ENCODE measurements at regions not wholly inside any gene's neighbourhood (a gene's known extent, or its start where the extent isn't known, plus 50 kb on each side); places are given as distances from the start of the nearest gene placed in this dataset.

GRCh38 chr21:16968436-16968835 lies 544.4 kb upstream of the CXADR start:
- H3K36me3 ChIP-seq (ENCODE audit: control insufficient read depth in 2 of 2, insufficient read depth in 2 of 2, low read length in 2 of 2) = no peaks in the 10 kb centered on the region
- H3K4me3 ChIP-seq (ENCODE audit: low read length in 2 of 2) = no peak overlapping the region
- no peak overlapping the region for H3K9ac ChIP-seq (ENCODE audit: low read length in 2 of 2)
- H3K27ac ChIP-seq (ENCODE audit: low read length) = no peak overlapping the region
- no peaks in the 10 kb centered on the region for H3K9me3 ChIP-seq (ENCODE audit: control insufficient read depth in 2 of 2, low read length in 2 of 2)
- no peaks in the 10 kb centered on the region for H3K27me3 ChIP-seq (ENCODE audit: control insufficient read depth in 1 of 2, insufficient read depth in 2 of 2, low read length in 2 of 2)
- H3K4me1 ChIP-seq (ENCODE audit: control insufficient read depth, insufficient read depth, low read length) = no peaks in the 10 kb centered on the region

GRCh38 chr21:16969636-16970035 lies 543.2 kb upstream of the CXADR start:
- no peak overlapping the region for H3K9ac ChIP-seq (ENCODE audit: low read length in 2 of 2)
- H3K4me3 ChIP-seq (ENCODE audit: low read length in 2 of 2) = no peak overlapping the region
- no peaks in the 10 kb centered on the region for H3K36me3 ChIP-seq (ENCODE audit: control insufficient read depth in 2 of 2, insufficient read depth in 2 of 2, low read length in 2 of 2)
- no peaks in the 10 kb centered on the region for H3K9me3 ChIP-seq (ENCODE audit: control insufficient read depth in 2 of 2, low read length in 2 of 2)
- H3K27me3 ChIP-seq (ENCODE audit: control insufficient read depth in 1 of 2, insufficient read depth in 2 of 2, low read length in 2 of 2) = no peaks in the 10 kb centered on the region
- no peaks in the 10 kb centered on the region for H3K4me1 ChIP-seq (ENCODE audit: control insufficient read depth, insufficient read depth, low read length)
- no peak overlapping the region for H3K27ac ChIP-seq (ENCODE audit: low read length)

GRCh38 chr21:16974060-16974459 lies 538.8 kb upstream of the CXADR start:
- Histone ChIP-seq H3K4me3 (ENCODE audit: low read length in 2 of 2) (no peak overlapping the region), H3K9ac (ENCODE audit: low read length in 2 of 2) (no peak overlapping the region), H3K27ac (ENCODE audit: low read length) (no peak overlapping the region), H3K9me3 (ENCODE audit: control insufficient read depth in 2 of 2, low read length in 2 of 2) (no peaks in the 10 kb centered on the region), H3K4me1 (ENCODE audit: control insufficient read depth, insufficient read depth, low read length) (no peaks in the 10 kb centered on the region), H3K27me3 (ENCODE audit: control insufficient read depth in 1 of 2, insufficient read depth in 2 of 2, low read length in 2 of 2) (no peaks in the 10 kb centered on the region), H3K36me3 (ENCODE audit: control insufficient read depth in 2 of 2, insufficient read depth in 2 of 2, low read length in 2 of 2) (no peaks in the 10 kb centered on the region)

- Histone ChIP-seq H3K27me3 (ENCODE audit: control insufficient read depth in 1 of 2, insufficient read depth in 2 of 2, low read length in 2 of 2) (no peaks in the 10 kb centered on the region), H3K9me3 (ENCODE audit: control insufficient read depth in 2 of 2, low read length in 2 of 2) (no peaks in the 10 kb centered on the region), H3K4me1 (ENCODE audit: control insufficient read depth, insufficient read depth, low read length) (no peaks in the 10 kb centered on the region), H3K9ac (ENCODE audit: low read length in 2 of 2) (no peak overlapping the region), H3K4me3 (ENCODE audit: low read length in 2 of 2) (no peak overlapping the region), H3K36me3 (ENCODE audit: control insufficient read depth in 2 of 2, insufficient read depth in 2 of 2, low read length in 2 of 2) (no peaks in the 10 kb centered on the region), H3K27ac (ENCODE audit: low read length) (no peak overlapping the region)
Measured at GRCh38 chr21:16976193-16976592, 536.6 kb upstream of the CXADR start.

- no peaks in the 10 kb centered on the region for H3K36me3 ChIP-seq (ENCODE audit: control insufficient read depth in 2 of 2, insufficient read depth in 2 of 2, low read length in 2 of 2)
- H3K27ac ChIP-seq (ENCODE audit: low read length) = no peak overlapping the region
- no peaks in the 10 kb centered on the region for H3K4me1 ChIP-seq (ENCODE audit: control insufficient read depth, insufficient read depth, low read length)
Measured at GRCh38 chr21:16978309-16978895, 534.4 kb upstream of the CXADR start.

GRCh38 chr21:16979574-16979973 lies 533.3 kb upstream of the CXADR start:
- no peak overlapping the region for H3K27ac ChIP-seq (ENCODE audit: low read length)
- H3K4me3 ChIP-seq (ENCODE audit: low read length in 2 of 2) = no peak overlapping the region
- H3K9ac ChIP-seq (ENCODE audit: low read length in 2 of 2) = no peak overlapping the region
- no peaks in the 10 kb centered on the region for H3K9me3 ChIP-seq (ENCODE audit: control insufficient read depth in 2 of 2, low read length in 2 of 2)
- H3K4me1 ChIP-seq (ENCODE audit: control insufficient read depth, insufficient read depth, low read length) = no peaks in the 10 kb centered on the region
- no peaks in the 10 kb centered on the region for H3K36me3 ChIP-seq (ENCODE audit: control insufficient read depth in 2 of 2, insufficient read depth in 2 of 2, low read length in 2 of 2)
- H3K27me3 ChIP-seq (ENCODE audit: control insufficient read depth in 1 of 2, insufficient read depth in 2 of 2, low read length in 2 of 2) = no peaks in the 10 kb centered on the region

More at GRCh38 chr21:16978309-16978895, 534.4 kb upstream of the CXADR start:
- no peaks in the 10 kb centered on the region for H3K27me3 ChIP-seq (ENCODE audit: control insufficient read depth in 1 of 2, insufficient read depth in 2 of 2, low read length in 2 of 2)
- H3K4me3 ChIP-seq (ENCODE audit: low read length in 2 of 2) = no peak overlapping the region
- H3K9ac ChIP-seq (ENCODE audit: low read length in 2 of 2) = no peak overlapping the region
- H3K9me3 ChIP-seq (ENCODE audit: control insufficient read depth in 2 of 2, low read length in 2 of 2) = no peaks in the 10 kb centered on the region

GRCh38 chr21:16983420-16983819 lies 529.4 kb upstream of the CXADR start:
- Histone ChIP-seq H3K4me1 (ENCODE audit: control insufficient read depth, insufficient read depth, low read length) (no peaks in the 10 kb centered on the region), H3K27me3 (ENCODE audit: control insufficient read depth in 1 of 2, insufficient read depth in 2 of 2, low read length in 2 of 2) (no peaks in the 10 kb centered on the region), H3K4me3 (ENCODE audit: low read length in 2 of 2) (no peak overlapping the region), H3K9ac (ENCODE audit: low read length in 2 of 2) (no peak overlapping the region), H3K9me3 (ENCODE audit: control insufficient read depth in 2 of 2, low read length in 2 of 2) (no peaks in the 10 kb centered on the region), H3K27ac (ENCODE audit: low read length) (no peak overlapping the region), H3K36me3 (ENCODE audit: control insufficient read depth in 2 of 2, insufficient read depth in 2 of 2, low read length in 2 of 2) (no peaks in the 10 kb centered on the region)

GRCh38 chr21:16992448-16992847 lies 520.4 kb upstream of the CXADR start:
- Histone ChIP-seq H3K27ac (ENCODE audit: low read length) (no peak overlapping the region), H3K9ac (ENCODE audit: low read length in 2 of 2) (no peak overlapping the region), H3K4me1 (ENCODE audit: control insufficient read depth, insufficient read depth, low read length) (no peaks in the 10 kb centered on the region), H3K4me3 (ENCODE audit: low read length in 2 of 2) (no peak overlapping the region), H3K36me3 (ENCODE audit: control insufficient read depth in 2 of 2, insufficient read depth in 2 of 2, low read length in 2 of 2) (no peaks in the 10 kb centered on the region), H3K9me3 (ENCODE audit: control insufficient read depth in 2 of 2, low read length in 2 of 2) (no peaks in the 10 kb centered on the region), H3K27me3 (ENCODE audit: control insufficient read depth in 1 of 2, insufficient read depth in 2 of 2, low read length in 2 of 2) (no peaks in the 10 kb centered on the region)

GRCh38 chr21:16993416-16994038 lies 519.3 kb upstream of the CXADR start:
- H3K4me1 ChIP-seq (ENCODE audit: control insufficient read depth, insufficient read depth, low read length) = no peaks in the 10 kb centered on the region
- no peak overlapping the region for H3K27ac ChIP-seq (ENCODE audit: low read length)
- H3K27me3 ChIP-seq (ENCODE audit: control insufficient read depth in 1 of 2, insufficient read depth in 2 of 2, low read length in 2 of 2) = no peaks in the 10 kb centered on the region
- no peaks in the 10 kb centered on the region for H3K9me3 ChIP-seq (ENCODE audit: control insufficient read depth in 2 of 2, low read length in 2 of 2)
- H3K4me3 ChIP-seq (ENCODE audit: low read length in 2 of 2) = no peak overlapping the region
- no peak overlapping the region for H3K9ac ChIP-seq (ENCODE audit: low read length in 2 of 2)
- H3K36me3 ChIP-seq (ENCODE audit: control insufficient read depth in 2 of 2, insufficient read depth in 2 of 2, low read length in 2 of 2) = no peaks in the 10 kb centered on the region

GRCh38 chr21:17002594-17003257 lies 510.1 kb upstream of the CXADR start:
- H3K27ac ChIP-seq (ENCODE audit: low read length) = no peak overlapping the region
- H3K9ac ChIP-seq (ENCODE audit: low read length in 2 of 2) = no peak overlapping the region
- no peaks in the 10 kb centered on the region for H3K9me3 ChIP-seq (ENCODE audit: control insufficient read depth in 2 of 2, low read length in 2 of 2)
- H3K36me3 ChIP-seq (ENCODE audit: control insufficient read depth in 2 of 2, insufficient read depth in 2 of 2, low read length in 2 of 2) = no peaks in the 10 kb centered on the region
- no peak overlapping the region for H3K4me3 ChIP-seq (ENCODE audit: low read length in 2 of 2)
- no peaks in the 10 kb centered on the region for H3K4me1 ChIP-seq (ENCODE audit: control insufficient read depth, insufficient read depth, low read length)
- H3K27me3 ChIP-seq (ENCODE audit: control insufficient read depth in 1 of 2, insufficient read depth in 2 of 2, low read length in 2 of 2) = no peaks in the 10 kb centered on the region

- Histone ChIP-seq H3K36me3 (ENCODE audit: control insufficient read depth in 2 of 2, insufficient read depth in 2 of 2, low read length in 2 of 2) (no peaks in the 10 kb centered on the region), H3K27me3 (ENCODE audit: control insufficient read depth in 1 of 2, insufficient read depth in 2 of 2, low read length in 2 of 2) (no peaks in the 10 kb centered on the region), H3K9ac (ENCODE audit: low read length in 2 of 2) (no peak overlapping the region), H3K9me3 (ENCODE audit: control insufficient read depth in 2 of 2, low read length in 2 of 2) (no peaks in the 10 kb centered on the region), H3K4me1 (ENCODE audit: control insufficient read depth, insufficient read depth, low read length) (no peaks in the 10 kb centered on the region), H3K27ac (ENCODE audit: low read length) (no peak overlapping the region), H3K4me3 (ENCODE audit: low read length in 2 of 2) (peak overlapping the region in 1 of 2 donors; percentile 54)
Measured at GRCh38 chr21:17003258-17003615, 509.6 kb upstream of the CXADR start.
